ENCODE measurements at regions not wholly inside any gene's neighbourhood (a gene's known extent, or its start where the extent isn't known, plus 50 kb on each side); places are given as distances from the start of the nearest gene placed in this dataset.

- no peaks in the 10 kb centered on the region for H4K20me1 ChIP-seq (ENCODE audit: control insufficient read depth, insufficient read depth, low read length, poor library complexity, severe bottlenecking)
- H3K4me3 Mint-ChIP-seq: no peak overlapping the region
- WGBS (ENCODE audit: insufficient coverage): no CpG with 5 or more reads among the region's 1 CpG
- H3K4me1 Mint-ChIP-seq: no peaks in the 10 kb centered on the region
- H2AFZ ChIP-seq (ENCODE audit: insufficient read depth, low read depth, low read length, poor library complexity, severe bottlenecking): no peak overlapping the region
- no peak overlapping the region for H3K4me2 ChIP-seq (replicated peaks; ENCODE audit: low read depth, low read length, poor library complexity, severe bottlenecking)
- TF ChIP-seq CTCF (IDR thresholded peaks at IDR 0.05): no peak
- CTCF ChIA-PET: no interaction called here
- H3K27ac ChIP-seq (ENCODE audit: low read length in 2 of 2): no peak overlapping the region
- no peak for ATAC-seq (ENCODE audit: low read depth)
- no peaks in the 10 kb centered on the region for H3K36me3 ChIP-seq (replicated peaks in 1 of 2; ENCODE audit: control extremely low read depth in 1 of 2, control insufficient read depth in 1 of 2, extremely low read depth in 1 of 2, insufficient read depth in 2 of 2, low read length in 1 of 2)
- no peak for DNase-seq
- no peaks in the 10 kb centered on the region for H3K27me3 Mint-ChIP-seq
- no peak overlapping the region for H3K9ac ChIP-seq (ENCODE audit: low read length)
- H3K9me3 Mint-ChIP-seq (ENCODE audit: insufficient read depth): no peaks in the 10 kb centered on the region
- no peaks in the 10 kb centered on the region for H3K4me1 ChIP-seq (ENCODE audit: control insufficient read depth in 2 of 2, insufficient read depth in 2 of 2, low read length in 2 of 2)
- intact Hi-C loops (cut with micrococcal nuclease): no loop called here
- H3K4me3 ChIP-seq (ENCODE audit: control extremely low read depth in 1 of 5, extremely low read depth in 1 of 5, insufficient read depth in 1 of 5, low read depth in 2 of 5, low read length in 4 of 5): no peak overlapping the region
- H3K27me3 ChIP-seq (replicated peaks in 1 of 4; ENCODE audit: control extremely low read depth in 1 of 4, control insufficient read depth in 3 of 4, insufficient read depth in 4 of 4, low read length in 3 of 4): no peaks in the 10 kb centered on the region
- H3K79me2 ChIP-seq (ENCODE audit: control insufficient read depth, insufficient read depth, low read length): no peaks in the 10 kb centered on the region
- POLR2A ChIA-PET: no interaction called here
- H3K27ac Mint-ChIP-seq: no peak overlapping the region
- no peaks in the 10 kb centered on the region for H3K9me3 ChIP-seq (ENCODE audit: control extremely low read depth in 1 of 3, control insufficient read depth in 2 of 3, insufficient read depth in 1 of 3, low read length in 2 of 3)
Observed at GRCh38 chr5:99936911-99937310, 598.3 kb upstream of the FAM174A start.

GRCh38 chr5:99929806-99930135, 605.4 kb upstream of the FAM174A start:
- no peak overlapping the region for H3K4me3 Mint-ChIP-seq
- DNase-seq (no peak), ATAC-seq (ENCODE audit: low read depth) (no peak)
- no peak overlapping the region for H3K27ac ChIP-seq (ENCODE audit: low read length in 2 of 2)
- H3K79me2 ChIP-seq (ENCODE audit: control insufficient read depth, insufficient read depth, low read length): no peaks in the 10 kb centered on the region
- H3K4me1 ChIP-seq (ENCODE audit: control insufficient read depth in 2 of 2, insufficient read depth in 2 of 2, low read length in 2 of 2): no peaks in the 10 kb centered on the region
- no peaks in the 10 kb centered on the region for H3K36me3 ChIP-seq (replicated peaks in 1 of 2; ENCODE audit: control extremely low read depth in 1 of 2, control insufficient read depth in 1 of 2, extremely low read depth in 1 of 2, insufficient read depth in 2 of 2, low read length in 1 of 2)
- TF ChIP-seq CTCF (IDR thresholded peaks at IDR 0.05) (no peak), EZH2 (IDR thresholded peaks at IDR 0.05; ENCODE audit: borderline replicate concordance, insufficient read depth, low read depth, low read length, poor library complexity, severe bottlenecking) (no peak)
- no peaks in the 10 kb centered on the region for H3K27me3 ChIP-seq (replicated peaks in 1 of 4; ENCODE audit: control extremely low read depth in 1 of 4, control insufficient read depth in 3 of 4, insufficient read depth in 4 of 4, low read length in 3 of 4)
- ChIA-PET CTCF (no interaction called here), POLR2A (no interaction called here)
- H3K9ac ChIP-seq (ENCODE audit: low read length): no peak overlapping the region
- no peaks in the 10 kb centered on the region for H4K20me1 ChIP-seq (ENCODE audit: control insufficient read depth, insufficient read depth, low read length, poor library complexity, severe bottlenecking)
- H3K9me3 ChIP-seq (ENCODE audit: control extremely low read depth in 1 of 3, control insufficient read depth in 2 of 3, insufficient read depth in 1 of 3, low read length in 2 of 3): peaks cover 0 to 12% (median 0%) of the 10 kb centered on the region in 3 donors
- no peaks in the 10 kb centered on the region for H3K4me1 Mint-ChIP-seq
- H3K4me2 ChIP-seq (replicated peaks; ENCODE audit: low read depth, low read length, poor library complexity, severe bottlenecking): no peak overlapping the region
- no peak overlapping the region for H2AFZ ChIP-seq (ENCODE audit: insufficient read depth, low read depth, low read length, poor library complexity, severe bottlenecking)
- H3K27me3 Mint-ChIP-seq: no peaks in the 10 kb centered on the region
- intact Hi-C loops (cut with micrococcal nuclease): no loop called here
- H3K27ac Mint-ChIP-seq: no peak overlapping the region
- no peak overlapping the region for H3K4me3 ChIP-seq (ENCODE audit: control extremely low read depth in 1 of 5, extremely low read depth in 1 of 5, insufficient read depth in 1 of 5, low read depth in 2 of 5, low read length in 4 of 5)
- H3K9me3 Mint-ChIP-seq (ENCODE audit: insufficient read depth): no peaks in the 10 kb centered on the region

Measured in B cell (primary cell).